Right lung (tissue), 2 donors: ENCODE measurements at regions not wholly inside any gene's neighbourhood (a gene's known extent, or its start where the extent isn't known, plus 50 kb on each side); places are given as distances from the start of the nearest gene placed in this dataset.

Source experiments
- DNase-seq, 2 donors: peaks; one replicate each; pipeline ENCODE4 v3.0.0-alpha.2; 2013

DNA sequence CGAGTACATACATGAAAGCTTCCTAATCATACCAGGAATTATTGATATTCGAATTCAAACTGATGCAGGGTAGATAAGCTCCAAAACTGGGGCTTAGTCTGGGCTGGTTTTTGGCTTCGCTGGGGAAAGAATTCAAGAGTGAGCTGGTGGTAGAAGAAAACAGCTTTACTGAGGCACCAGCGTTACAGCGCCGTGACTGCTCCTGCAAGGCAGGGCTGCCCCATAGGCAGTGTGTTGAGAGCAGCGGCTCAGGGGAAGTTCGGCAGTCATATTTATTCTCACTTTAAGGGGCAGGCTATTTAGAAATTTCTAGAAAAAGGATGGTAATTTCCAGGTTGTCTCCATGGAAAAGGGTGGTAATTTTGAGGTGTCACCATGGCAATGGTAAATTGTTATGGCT, 292.6 kb upstream of the TCF4 start:
- no peak for DNase-seq

GRCh38 chr18:55879331-55879730, 291.3 kb upstream of the TCF4 start:
- no peak for DNase-seq

DNA sequence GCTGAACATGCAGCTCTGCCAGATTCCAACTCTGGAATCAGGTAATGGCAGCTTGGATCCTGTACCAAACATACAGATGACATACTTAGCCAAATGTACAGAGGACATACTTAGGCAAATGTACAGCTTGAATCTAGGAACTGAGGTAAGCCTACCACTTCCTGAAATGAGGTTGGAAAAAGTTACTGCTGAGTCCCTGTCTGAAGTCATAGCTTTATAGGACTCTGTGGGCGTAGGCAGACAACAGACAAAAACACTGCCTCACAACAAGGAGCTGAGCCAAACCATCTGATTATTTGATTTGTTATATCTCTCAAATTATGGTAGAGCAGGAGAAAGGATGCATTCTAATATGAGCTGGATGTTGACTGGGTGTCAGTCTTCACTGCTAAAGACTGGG, 290.2 kb upstream of the TCF4 start:
- DNase-seq = no peak

DNA sequence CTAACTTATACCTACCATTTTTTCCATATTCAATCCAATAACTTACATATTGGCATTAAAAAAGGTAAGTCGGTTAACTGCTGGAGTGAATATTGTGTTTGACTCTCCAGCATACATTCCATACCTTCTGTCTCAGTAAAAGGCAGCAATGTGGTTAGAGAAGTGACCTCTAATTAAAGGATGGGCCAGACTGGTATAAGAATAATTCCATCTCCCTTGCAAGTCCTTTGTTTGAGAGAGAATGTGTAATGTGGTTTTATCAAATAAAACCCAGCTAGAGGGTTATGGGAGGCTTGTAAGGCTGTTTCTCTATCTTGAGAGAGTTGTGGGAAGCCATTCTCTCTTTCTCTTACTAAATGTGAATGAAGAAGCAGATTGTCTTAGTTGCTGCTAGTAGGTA, 289.3 kb upstream of the TCF4 start:
- DNase-seq = no peak

DNA sequence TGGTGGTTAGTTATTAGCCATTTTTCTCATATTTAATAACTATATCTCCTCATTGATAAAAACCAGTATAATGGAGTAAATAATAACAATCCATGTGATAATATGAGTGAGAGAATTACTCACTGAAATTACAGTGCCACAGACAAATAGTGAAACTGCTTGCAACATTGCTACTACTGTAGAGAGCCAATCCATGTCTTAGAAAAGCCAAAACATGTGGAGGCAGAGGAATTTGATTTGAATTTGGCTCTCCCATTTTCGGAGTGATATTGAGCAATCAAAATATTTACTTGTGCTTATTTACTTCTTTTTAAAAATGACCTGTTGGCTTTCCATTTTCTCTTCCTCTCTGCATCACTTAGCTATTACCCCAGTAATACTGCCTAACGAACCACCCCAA, 288.3 kb upstream of the TCF4 start:
- DNase-seq = no peak

GRCh38 chr18:55875371-55875901, 287.4 kb upstream of the TCF4 start:
- DNase-seq = no peak

- no peak for DNase-seq
Observed at GRCh38 chr18:55869556-55870501, 281.8 kb upstream of the TCF4 start.

DNA sequence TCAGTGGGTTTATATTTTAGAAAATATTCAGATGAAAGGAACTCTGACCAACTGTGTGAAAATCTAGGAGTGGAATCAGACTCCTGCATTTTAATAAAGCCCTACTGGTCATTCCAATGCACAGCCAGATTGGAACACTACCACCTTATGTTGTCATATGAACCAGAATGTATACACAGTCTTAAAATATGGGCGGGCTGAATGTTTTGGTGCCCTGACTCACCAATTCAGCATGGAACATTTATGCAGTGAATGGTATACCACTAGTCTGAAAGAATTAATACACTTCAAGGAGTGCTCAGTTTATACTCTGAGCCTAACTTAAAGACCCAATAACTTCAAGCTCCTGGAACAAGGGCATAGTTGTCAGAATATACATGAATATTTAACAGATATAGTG, 280.9 kb upstream of the TCF4 start:
- no peak for DNase-seq

- DNase-seq = no peak
Observed at GRCh38 chr18:55866886-55867285, 278.9 kb upstream of the TCF4 start.

- no peak for DNase-seq
Observed at GRCh38 chr18:55866006-55866405, 278.0 kb upstream of the TCF4 start.

DNA sequence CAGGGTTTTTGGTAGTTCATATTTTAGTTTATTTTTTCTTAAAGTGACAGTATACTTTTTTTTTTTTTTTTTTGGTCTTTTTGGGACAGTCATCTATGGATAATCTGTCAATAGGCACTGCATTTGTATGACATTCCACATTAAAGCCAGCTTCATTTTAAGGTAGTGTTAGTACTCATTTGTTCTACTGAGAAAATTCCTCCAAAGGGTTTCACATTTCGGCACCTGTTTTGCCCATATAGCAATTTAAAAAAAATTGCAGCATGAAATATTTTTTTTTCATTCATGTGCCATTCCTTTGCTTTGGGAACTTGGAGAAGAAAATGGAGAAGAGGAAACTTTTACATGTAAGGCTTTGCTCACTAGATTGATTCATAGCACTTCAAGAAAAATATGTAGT, 276.3 kb upstream of the TCF4 start:
- no peak for DNase-seq

DNA sequence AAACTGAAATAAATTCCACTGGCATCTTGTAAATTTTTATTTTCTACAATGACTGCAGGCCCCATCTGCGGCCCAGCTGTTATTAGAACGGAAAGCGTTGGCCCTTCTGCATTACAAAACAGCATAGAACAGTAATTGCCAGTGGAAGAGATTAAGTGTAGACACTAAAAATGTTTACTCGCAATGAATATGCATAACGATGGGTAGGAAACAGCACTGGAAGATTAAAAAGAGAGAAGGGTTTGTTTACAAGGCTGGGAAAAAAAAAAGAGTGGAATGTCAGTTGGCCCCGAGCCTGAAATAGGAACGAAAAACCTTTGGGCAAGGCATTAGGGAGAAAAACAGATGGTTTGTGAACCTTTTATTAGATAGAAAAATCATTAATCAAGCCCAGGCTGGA, 275.9 kb upstream of the TCF4 start:
- DNase-seq = peak; percentile 78

DNA sequence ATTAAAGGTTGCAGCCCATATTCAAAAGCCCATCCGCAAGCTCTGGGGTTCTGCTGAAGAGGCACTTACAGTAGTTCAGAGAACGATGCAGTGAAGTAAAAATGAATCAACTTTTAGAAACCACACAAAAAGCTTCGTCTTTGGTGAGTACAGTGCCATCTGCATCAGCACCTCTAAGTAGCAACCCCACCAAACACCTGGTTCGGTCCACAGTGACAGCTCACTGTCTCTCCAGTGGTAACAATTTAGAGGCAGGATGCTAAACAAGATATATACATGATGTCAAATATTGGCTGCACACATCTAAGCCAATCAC, 275.4 kb upstream of the TCF4 start:
- DNase-seq = no peak

DNA sequence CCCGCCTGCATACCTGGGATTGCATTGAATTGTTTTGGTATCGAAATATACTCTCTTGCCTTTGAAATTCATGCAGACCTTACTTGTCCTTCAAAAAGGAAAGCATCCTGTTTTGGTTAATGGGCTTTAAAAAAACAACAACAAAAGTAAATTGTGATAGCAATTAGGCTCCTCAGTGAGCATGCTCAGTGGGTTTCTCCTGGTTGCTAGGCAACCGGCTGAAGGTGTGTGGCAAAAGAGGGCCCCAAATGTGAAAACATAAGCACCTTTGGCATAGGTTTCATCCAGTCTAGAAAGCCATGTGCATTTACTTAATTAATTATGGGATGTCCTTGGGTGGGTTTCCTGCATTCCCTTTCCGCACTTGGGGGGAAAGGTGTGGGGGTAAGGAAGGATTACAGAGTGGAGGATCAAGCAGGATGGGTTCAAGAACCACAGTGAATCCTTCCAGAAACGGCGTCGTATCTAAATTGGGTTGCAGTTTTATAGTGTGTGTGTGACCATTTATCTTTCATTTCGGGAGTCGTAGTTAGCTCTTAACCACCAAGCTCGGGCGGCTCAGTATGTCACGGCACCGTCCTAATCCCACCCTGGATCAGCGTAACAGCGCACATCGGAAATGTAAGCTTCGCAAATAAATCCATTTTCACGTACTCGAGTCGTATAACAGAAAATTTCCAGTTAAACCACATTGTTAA, 274.9 kb upstream of the TCF4 start:
- no peak for DNase-seq

GRCh38 chr18:55861266-55861665, 273.3 kb upstream of the TCF4 start:
- no peak for DNase-seq

DNA sequence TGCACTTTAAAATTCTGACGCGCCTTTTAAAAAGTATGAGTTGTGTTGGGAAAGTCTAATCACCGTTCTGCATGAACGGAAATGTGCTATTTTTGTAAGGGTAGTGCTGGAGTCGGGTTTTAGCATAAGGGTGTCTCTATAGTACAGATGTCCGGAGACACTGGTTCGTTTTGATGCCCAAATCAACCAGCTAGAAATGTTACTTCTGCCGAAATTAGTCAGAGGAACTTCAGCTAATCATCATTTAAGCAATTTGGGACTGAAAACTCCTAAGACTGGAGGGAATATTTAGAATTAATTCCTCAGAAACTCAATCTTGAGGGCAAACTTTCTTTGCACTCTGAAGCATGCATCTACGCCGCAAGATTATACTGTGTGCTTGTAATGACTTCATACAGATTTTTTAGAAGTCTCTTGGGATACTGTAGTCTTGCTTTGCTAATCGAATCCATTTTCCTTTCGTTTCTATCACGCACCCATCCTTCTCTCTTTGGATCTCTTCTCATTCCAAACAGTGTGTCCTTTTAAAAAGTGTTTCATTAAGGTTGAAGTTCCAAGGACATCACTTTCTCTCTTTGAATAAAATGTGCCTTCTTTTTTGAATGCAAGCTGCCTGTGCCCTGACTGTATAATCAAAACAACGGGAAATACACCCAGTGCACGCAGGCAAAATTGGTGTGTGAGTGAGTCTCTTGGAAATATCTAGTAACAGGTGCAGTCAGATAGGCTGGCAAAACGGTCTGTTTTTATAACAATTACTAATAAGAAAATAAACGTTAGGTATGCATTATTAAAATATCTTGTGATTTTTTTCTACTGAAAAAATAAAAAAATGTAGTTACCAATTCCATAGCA, 270.9 kb upstream of the TCF4 start:
- DNase-seq = no peak

GRCh38 chr18:55857956-55858355, 270.0 kb upstream of the TCF4 start:
- DNase-seq = no peak

GRCh38 chr18:55857409-55857808, 269.4 kb upstream of the TCF4 start:
- no peak for DNase-seq

DNA sequence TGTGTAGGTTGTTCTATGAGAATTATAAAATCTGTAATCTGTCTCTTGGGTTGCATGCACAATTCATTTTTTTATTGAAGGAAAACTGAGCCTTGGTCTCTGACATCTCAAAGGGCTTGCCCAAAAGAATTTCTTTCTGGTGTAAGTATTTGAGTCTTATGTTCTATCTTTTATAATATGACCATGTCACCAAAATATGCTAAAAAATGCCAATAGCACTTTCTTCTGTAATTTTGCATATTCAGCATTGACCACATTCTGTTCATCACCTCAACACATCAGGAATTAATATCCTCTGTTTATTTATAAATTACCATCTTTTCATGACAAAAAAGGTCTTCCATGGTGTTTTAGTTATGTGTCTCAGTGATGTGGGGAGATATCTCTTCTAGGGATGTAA, 268.7 kb upstream of the TCF4 start:
- DNase-seq = no peak

DNA sequence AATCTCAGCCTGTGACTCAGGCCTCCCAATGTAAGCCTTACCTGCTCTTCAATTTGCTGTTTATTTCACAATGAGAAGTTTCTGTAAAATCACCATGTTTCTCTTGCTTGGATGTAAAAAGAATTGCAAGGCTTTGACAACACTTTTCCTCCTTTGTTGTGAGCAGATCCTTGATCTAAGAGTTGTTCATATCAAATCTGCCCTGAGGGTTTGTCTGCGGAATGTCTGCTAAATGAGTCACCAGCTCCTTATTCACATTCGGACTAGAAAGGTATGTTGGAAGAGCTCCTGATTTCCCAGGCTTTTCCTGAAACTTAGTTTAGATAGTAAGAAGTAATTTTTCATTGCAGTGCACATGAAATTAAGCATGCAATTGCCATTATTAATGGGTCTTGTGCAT, 268.2 kb upstream of the TCF4 start:
- DNase-seq = no peak

DNA sequence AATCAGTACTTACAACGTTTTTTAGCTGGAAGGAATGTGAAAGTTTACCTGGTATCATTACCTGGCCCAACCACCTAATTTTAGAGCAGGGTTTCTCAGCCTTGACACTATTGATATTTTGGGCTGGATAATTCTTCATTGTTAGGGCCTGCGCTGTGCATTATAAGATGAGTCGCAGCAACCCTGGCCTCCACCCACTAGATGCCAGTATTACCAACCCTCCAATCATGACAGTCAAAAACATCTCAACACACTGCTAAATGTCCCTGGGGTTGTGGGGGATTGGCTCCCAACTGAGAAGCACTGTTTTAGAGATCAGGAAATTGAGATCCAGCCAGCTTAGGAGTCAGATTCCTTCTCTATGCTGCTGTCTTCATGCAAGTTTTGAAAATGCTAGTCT, 265.3 kb upstream of the TCF4 start:
- no peak for DNase-seq

GRCh38 chr18:55850904-55851303, 262.9 kb upstream of the TCF4 start:
- no peak for DNase-seq
